OCI-LY7 (cell line): ENCODE measurements at regions not wholly inside any gene's neighbourhood (a gene's known extent, or its start where the extent isn't known, plus 50 kb on each side); places are given as distances from the start of the nearest gene placed in this dataset.
"Not testable (repeated sequence)": the region's sequence is repeated elsewhere in the genome, so short reads cannot be mapped to it uniquely, and the experiment has no call there.

Experiments
- CTCF ChIP-seq: fragments of 200-600 bp; sonication (generic); conservative IDR thresholded peaks from 2 replicates; pipeline ENCODE4 v1.5.1; 2014; ENCODE audit warnings: mild to moderate bottlenecking, antibody characterized with exemption, low read length, moderate library complexity, mixed read lengths
- EZH2phosphoT487 ChIP-seq: fragments of 200-600 bp; sonication (generic); IDR thresholded peaks from 2 replicates; pipeline ENCODE4 v1.6.1; 2018; ENCODE audit warnings: low read depth, borderline replicate concordance, mild to moderate bottlenecking, mixed run types, antibody characterized with exemption, low read length, moderate library complexity, mixed read lengths

- not testable (repeated sequence) for TF ChIP-seq CTCF, EZH2phosphoT487
Observed at GRCh38 chr2:179365561-179365960, 100.9 kb upstream of the SESTD1 start.
